ENCODE measurements at regions not wholly inside any gene's neighbourhood (a gene's known extent, or its start where the extent isn't known, plus 50 kb on each side); places are given as distances from the start of the nearest gene placed in this dataset.

GRCh38 chr20:40265825-40266533 is 423.1 kb downstream of the MAFB start:
- no peak for DNase-seq

- DNase-seq, result no peak
These were observed 426.8 kb downstream of the MAFB start for GRCh38 chr20:40262219-40262618.

GRCh38 chr20:40258931-40259330 is 430.1 kb downstream of the MAFB start:
- no peak for DNase-seq

DNA sequence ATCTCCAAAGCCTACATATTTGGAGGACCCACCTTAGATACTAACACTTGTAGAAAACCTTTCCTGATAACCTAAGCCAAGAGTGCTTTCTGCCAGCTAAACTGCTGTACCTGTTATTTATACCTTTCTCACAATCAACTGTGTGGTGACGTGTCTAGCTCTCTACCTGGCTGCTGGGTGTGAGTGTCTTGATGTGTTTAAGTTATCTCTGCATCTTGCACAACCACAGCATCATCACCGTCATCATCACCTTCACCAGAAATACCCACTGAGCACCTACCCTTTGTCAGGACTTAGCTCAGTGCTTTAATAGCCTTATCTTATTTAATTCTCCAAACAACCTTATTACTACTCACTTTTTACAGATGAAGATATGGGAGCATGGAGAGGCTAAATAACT is 431.3 kb downstream of the MAFB start:
- no peak for DNase-seq

- no peak for DNase-seq
These were observed 433.7 kb downstream of the MAFB start for GRCh38 chr20:40255365-40255764.

GRCh38 chr20:40254023-40254772 is 434.8 kb downstream of the MAFB start:
- no peak for DNase-seq

GRCh38 chr20:40251284-40251932 is 437.6 kb downstream of the MAFB start:
- no peak for DNase-seq

- no peak for DNase-seq
These were observed 439.2 kb downstream of the MAFB start for GRCh38 chr20:40249805-40250204.

DNA sequence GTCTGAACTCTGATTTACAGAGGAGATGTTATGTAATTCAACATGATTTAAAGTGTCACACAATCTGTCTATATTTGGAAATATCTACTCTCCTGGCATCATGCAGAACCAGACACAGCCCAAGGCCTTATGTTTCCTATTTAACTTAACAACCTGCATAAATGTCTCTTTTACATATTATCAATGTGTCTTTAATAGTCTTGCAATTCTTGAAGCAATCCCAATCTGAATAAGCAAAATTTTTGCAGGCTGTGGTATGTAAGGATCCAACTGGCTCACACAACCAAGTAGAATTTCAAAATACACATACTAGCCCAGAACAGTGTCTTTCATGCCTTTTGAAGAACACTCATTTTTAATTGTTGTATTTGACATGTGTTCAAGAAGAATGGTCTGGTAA is 443.2 kb downstream of the MAFB start:
- DNase-seq, result no peak

GRCh38 chr20:40244286-40244685 is 444.8 kb downstream of the MAFB start:
- DNase-seq, result no peak

DNA sequence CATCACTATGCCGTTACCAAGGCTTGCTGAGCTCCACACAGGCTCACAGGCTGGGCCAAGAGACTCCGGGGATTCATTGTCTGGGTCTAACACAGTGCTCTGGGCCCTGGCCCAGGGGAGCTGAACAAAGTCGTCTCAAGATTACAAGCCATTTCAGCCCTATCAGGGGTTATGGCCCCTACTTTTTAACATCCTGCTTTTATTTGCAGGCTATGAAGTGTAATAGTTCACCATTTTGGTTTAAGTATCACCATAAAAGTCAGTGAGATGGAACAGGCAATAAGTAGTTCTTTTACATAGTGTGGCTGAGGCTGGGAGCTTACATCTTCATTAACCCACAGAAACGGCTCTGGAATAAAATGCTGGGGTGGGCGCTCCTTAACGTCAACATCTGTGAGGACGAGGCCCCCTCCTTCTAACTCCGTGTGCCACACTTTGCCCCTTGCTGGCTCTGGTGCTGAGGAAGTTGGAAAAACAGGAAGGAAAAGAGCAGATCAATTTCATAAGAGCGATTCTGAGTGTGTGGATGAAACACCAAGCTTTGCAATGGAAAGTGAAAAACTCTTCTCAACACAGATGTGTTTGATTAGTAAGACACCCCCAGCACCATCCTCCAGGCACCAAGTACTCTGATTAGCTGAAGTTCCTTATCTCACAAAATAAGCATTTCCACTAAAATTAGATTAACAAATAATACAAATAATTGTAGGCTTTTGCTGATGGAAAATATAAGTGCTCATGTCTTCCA is 447.3 kb downstream of the MAFB start:
- DNase-seq, result no peak

DNA sequence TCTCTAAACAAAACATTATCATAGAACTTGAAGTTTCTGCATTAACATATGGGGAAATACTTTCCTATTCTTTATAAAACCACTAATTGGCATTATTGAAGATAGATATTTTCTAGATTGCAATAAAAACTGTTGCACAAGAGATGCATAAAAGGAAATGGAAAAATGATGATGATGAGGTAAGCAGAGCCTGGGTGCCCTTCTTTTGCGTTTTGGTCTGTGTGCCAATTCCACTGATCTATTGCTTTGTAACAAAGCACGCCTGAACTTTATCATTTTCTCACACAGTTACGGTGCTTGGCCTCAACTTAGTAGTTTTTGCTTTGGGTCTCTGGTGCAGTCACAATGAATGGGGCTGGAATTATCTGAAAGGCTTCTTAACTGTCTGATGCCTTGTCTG is 450.5 kb downstream of the MAFB start:
- DNase-seq, result no peak

GRCh38 chr20:40234593-40234992 is 454.4 kb downstream of the MAFB start:
- DNase-seq, result no peak

DNA sequence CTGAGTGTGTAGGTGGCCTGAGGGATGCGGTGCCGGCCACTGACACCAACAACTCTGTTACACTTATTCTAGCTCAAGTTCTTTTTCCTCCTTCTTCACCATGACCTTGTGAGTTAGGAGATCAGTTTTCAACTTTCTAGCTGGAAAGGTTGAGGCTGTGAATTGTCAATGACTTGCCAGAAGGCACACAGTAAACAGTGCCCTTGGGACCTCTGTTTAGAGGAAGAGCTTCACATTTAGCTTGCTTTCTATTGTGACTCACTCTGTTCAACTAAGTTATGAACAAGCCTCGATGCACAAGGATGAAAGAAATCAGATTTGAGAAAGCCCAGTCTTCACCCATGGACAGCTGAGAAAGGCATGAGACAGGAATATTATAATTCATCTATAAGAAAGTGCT is 455.6 kb downstream of the MAFB start:
- DNase-seq, result no peak

- no peak for DNase-seq
These were observed 456.3 kb downstream of the MAFB start for GRCh38 chr20:40232756-40233155.

DNA sequence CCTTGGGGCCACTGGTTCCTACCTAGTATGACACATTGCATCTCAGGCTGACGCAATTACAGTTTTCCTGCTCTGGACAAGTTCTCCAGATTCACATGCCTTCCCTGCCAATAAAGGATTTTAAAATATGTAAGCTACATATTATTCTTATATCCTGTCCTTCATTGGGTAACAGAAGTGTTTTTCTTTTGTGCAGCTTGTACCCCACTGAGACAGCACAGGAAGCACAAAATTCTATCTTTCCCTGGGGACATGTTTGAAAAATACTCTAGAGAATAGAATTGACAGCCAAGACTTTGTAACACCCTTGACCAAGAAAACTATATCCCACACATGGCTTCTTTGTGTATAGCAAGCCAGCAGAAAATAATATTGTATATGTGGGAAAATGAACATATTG is 456.8 kb downstream of the MAFB start:
- no peak for DNase-seq

DNA sequence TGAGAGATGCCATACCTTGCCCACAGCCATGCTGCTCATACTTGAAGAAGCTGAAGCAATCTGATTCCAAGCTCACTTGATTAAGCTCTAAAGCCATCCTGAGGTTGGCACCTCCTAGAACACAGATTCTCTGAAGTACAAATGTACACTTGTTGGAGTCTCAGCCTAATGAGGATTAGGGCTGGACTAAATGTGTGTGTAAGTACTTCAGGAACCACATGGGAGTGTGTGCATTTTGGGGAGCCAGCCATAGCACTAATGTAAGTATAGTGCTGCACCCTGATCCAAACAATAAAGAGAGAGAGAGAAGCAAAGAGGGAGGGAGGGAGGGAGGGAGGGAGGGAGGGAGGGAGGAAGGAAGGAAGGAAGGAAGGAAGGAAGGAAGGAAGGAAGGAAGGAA is 458.6 kb downstream of the MAFB start:
- DNase-seq, result no peak

- DNase-seq, result no peak
These were observed 463.4 kb downstream of the MAFB start for GRCh38 chr20:40225596-40225995.

GRCh38 chr20:40223810-40224209 is 465.2 kb downstream of the MAFB start:
- DNase-seq, result no peak

DNA sequence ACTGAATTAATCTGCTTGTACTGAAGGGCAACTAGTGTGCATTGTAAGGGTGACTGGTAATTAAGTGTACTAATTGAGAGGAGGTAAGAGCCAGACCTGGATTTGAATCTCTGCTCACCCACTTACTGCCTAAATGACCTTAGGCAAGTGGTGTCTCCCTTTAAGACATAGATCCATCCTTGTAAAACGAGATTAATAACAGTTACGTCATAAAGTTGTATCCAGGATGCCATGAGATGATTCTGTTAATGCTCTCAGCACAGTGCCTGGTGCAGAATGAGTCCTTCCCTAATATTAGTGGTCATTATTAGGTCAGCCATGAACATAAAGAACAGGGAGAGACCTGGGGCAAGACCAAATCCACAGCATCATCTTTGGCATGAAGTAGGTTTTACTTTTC is 470.1 kb downstream of the MAFB start:
- no peak for DNase-seq

DNA sequence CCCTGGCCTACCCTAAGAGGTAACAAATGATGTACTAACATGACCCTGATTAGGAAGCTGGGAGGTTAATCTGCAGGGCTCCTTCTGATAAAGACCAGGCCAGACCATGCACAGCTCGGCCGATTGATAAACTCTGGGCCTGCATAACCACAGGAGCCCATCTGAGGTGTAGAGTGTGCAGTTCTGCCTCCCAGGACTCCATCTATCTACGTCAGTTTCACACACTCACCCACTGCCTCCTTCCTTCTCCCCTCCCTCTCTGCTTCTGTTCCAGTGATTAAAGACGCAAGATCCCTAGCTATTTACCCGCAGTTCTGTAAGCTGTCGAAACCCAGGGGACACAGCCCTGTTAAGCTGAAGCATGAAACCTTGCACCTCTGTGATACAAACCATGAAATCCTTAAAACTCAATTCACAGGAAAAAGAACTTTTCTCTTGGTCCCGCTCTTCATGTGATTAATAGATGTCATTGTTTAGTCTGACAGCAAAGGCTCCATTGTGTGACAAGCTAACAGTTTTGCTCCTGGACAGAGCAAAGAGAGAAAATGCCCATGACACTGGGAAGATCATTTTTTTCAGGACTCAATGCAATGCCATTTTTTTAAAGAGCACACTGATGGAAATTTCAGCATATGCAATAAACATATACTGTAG is 470.6 kb downstream of the MAFB start:
- DNase-seq, result no peak

DNA sequence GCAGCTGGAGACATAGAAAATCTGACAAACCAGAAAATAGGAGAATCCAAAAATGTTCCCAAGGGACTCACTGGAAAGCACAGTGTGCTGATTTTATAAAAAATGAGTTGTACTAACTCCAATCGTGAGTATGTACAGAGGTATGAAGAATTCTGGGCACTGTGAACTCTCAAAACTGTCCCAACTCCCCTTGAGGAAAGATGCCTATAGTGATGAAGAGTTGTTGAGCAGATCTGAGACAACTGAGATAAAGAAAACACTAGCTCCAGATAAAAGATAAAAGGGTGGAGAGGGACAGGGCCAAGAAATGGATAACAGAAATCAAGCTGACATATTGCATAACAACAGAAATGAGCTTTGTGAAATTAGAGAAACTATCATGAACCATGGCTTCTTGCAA is 481.4 kb downstream of the MAFB start:
- DNase-seq, result no peak

DNA sequence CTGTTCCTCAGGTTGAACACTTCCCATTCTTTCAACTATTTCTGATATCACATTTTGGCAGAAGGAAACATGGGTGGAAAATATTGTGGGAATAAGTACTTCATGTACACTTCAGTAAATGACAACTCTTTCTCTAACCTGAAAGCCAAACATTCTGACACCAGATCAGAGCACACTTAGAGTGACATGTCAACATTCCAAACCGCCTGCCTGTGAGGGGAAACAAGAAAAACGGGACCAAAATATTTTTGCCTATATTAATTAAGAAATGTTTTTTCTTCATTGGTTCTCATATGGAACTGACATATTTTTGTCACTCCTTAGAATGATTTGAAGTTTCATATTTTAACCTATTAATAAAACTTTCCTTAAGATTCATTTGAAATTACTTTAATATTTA is 483.1 kb downstream of the MAFB start:
- no peak for DNase-seq

Measured in CD4-positive, alpha-beta T cell treated with Interferon alpha-2 for 1 hour (primary cell).